IMR-90 (cell line): ENCODE measurements at regions not wholly inside any gene's neighbourhood (a gene's known extent, or its start where the extent isn't known, plus 50 kb on each side); places are given as distances from the start of the nearest gene placed in this dataset.

Source experiments
- ATAC-seq: fragments of 200-7000 bp; cut with Tn5 transposase; 2 replicates; pipeline ENCODE4 v1.9.1; 2020; ENCODE audit warnings: low read depth, mild to moderate bottlenecking, moderate library complexity
- BruUV-seq: library from RNA; stranded (reverse); fragments of 400-500 nt; replicated peaks from 2 replicates; lab custom pipeline; 2021; lab: Mats Ljungman, UMichigan
- CTCF ChIA-PET: fragments of 300-600 bp; formaldehyde crosslinking; extraction: SDS; loops from one replicate; lab custom pipeline; 2021; ENCODE audit warnings: antibody characterized with exemption; lab: Yijun Ruan, JAX
- POLR2A ChIA-PET: fragments of 300-600 bp; sonication (Branson Sonifier 250); formaldehyde crosslinking; loops from one replicate; lab custom pipeline; 2022; ENCODE audit warnings: antibody characterized with exemption; ENCODE audit not compliant: unreplicated experiment; lab: Charles Lee
- DNase-seq: peaks from one replicate; pipeline ENCODE4 v3.0.0; 2013
- H2AFZ ChIP-seq: replicated peaks from 2 replicates; pipeline ENCODE3; 2013; ENCODE audit warnings: low read length, mild to moderate bottlenecking; ENCODE audit not compliant: poor library complexity
- H2AK5ac ChIP-seq: 2 replicates; pipeline ENCODE4 v1.6.1; 2013; ENCODE audit warnings: low read depth, low read length, inconsistent platforms
- H2AK9ac ChIP-seq: replicated peaks from 2 replicates; pipeline ENCODE3; 2013; ENCODE audit warnings: mild to moderate bottlenecking, low read depth, low read length, moderate library complexity; ENCODE audit not compliant: poor library complexity
- H2BK120ac ChIP-seq: 2 replicates; pipeline ENCODE4 v1.6.1; 2013; ENCODE audit warnings: low read depth, low read length, inconsistent platforms
- H2BK15ac ChIP-seq: 3 replicates; pipeline ENCODE4 v1.6.1; 2013; ENCODE audit warnings: low read depth, low read length, inconsistent platforms
- H2BK20ac ChIP-seq: 2 replicates; pipeline ENCODE4 v1.6.1; 2013; ENCODE audit warnings: low read depth, mild to moderate bottlenecking, inconsistent platforms, low read length, moderate library complexity
- H2BK5ac ChIP-seq: 2 replicates; pipeline ENCODE4 v1.6.1; 2013; ENCODE audit warnings: mild to moderate bottlenecking, low read depth, low read length, inconsistent platforms; ENCODE audit not compliant: poor library complexity, severe bottlenecking
- H3K14ac ChIP-seq: replicated peaks from 2 replicates; pipeline ENCODE4 v1.6.1; 2013; ENCODE audit warnings: low read depth, low read length, inconsistent platforms
- H3K18ac ChIP-seq: 2 replicates; pipeline ENCODE4 v1.6.1; 2013; ENCODE audit warnings: low read depth, low read length, control low read depth
- H3K23ac ChIP-seq: 2 replicates; pipeline ENCODE4 v1.6.1; 2013; ENCODE audit warnings: low read depth, low read length, inconsistent platforms
- H3K27ac ChIP-seq: 2 replicates; pipeline ENCODE4 v1.5.1; 2013; ENCODE audit warnings: mild to moderate bottlenecking, control low read depth, low read length; ENCODE audit not compliant: insufficient read depth
- H3K27me3 ChIP-seq: 2 replicates; pipeline ENCODE4 v1.6.1; 2013; ENCODE audit warnings: low read length; ENCODE audit not compliant: control insufficient read depth, insufficient read depth
- H3K36me3 ChIP-seq: 2 replicates; pipeline ENCODE4 v1.6.1; 2013; ENCODE audit warnings: low read length, mixed read lengths; ENCODE audit not compliant: control insufficient read depth, insufficient read depth
- H3K4ac ChIP-seq: 2 replicates; pipeline ENCODE4 v1.6.1; 2013; ENCODE audit warnings: low read depth, low read length, inconsistent platforms
- H3K4me1 ChIP-seq: 2 replicates; pipeline ENCODE4 v1.6.1; 2013; ENCODE audit warnings: low read length, mixed read lengths; ENCODE audit not compliant: control insufficient read depth, insufficient read depth
- H3K4me2 ChIP-seq: 2 replicates; pipeline ENCODE4 v1.6.1; 2013; ENCODE audit warnings: low read depth, mild to moderate bottlenecking, control low read depth, low read length, moderate library complexity
- H3K4me3 ChIP-seq: 2 replicates; pipeline ENCODE4 v1.5.1; 2013; ENCODE audit warnings: low read depth, mild to moderate bottlenecking, control low read depth, low read length, moderate library complexity; ENCODE audit not compliant: insufficient read depth
- H3K56ac ChIP-seq: 2 replicates; pipeline ENCODE4 v1.6.1; 2013; ENCODE audit warnings: low read length, inconsistent platforms; ENCODE audit not compliant: insufficient read depth; ENCODE audit errors: extremely low read depth
- H3K79me1 ChIP-seq, 2 experiments: 2 replicates each; pipeline ENCODE4 v1.6.1; 2013; ENCODE audit warnings: low read length in 2 of 2, inconsistent platforms in 1 of 2, low read depth in 1 of 2
- H3K9ac ChIP-seq: 2 replicates; pipeline ENCODE4 v1.6.1; 2013; ENCODE audit warnings: low read depth, low read length, control low read depth
- H3K9me1 ChIP-seq: 2 replicates; pipeline ENCODE4 v1.6.1; 2013; ENCODE audit warnings: low read length, inconsistent platforms; ENCODE audit not compliant: insufficient read depth
- H3K9me3 ChIP-seq: 2 replicates; pipeline ENCODE4 v1.6.1; 2013; ENCODE audit warnings: low read length; ENCODE audit not compliant: control insufficient read depth, insufficient read depth
- H4K20me1 ChIP-seq: 2 replicates; pipeline ENCODE4 v1.6.1; 2013; ENCODE audit warnings: low read length, inconsistent platforms; ENCODE audit not compliant: insufficient read depth
- H4K5ac ChIP-seq: 2 replicates; pipeline ENCODE4 v1.6.1; 2013; ENCODE audit warnings: mild to moderate bottlenecking, low read depth, low read length, control low read depth
- H4K8ac ChIP-seq, 2 experiments: 2 replicates each; pipeline ENCODE4 v1.6.1; 2013; ENCODE audit warnings: low read depth in 2 of 2, low read length in 2 of 2, control low read depth in 1 of 2, inconsistent platforms in 1 of 2
- H4K91ac ChIP-seq: 2 replicates; pipeline ENCODE4 v1.6.1; 2013; ENCODE audit warnings: low read depth, low read length, inconsistent platforms; ENCODE audit not compliant: insufficient read depth
- CEBPB ChIP-seq: IDR thresholded peaks from 2 replicates; pipeline ENCODE4 v1.6.1; 2012; ENCODE audit warnings: low read depth, low read length, improper control_type of control experiment
- MAFK ChIP-seq: IDR thresholded peaks from 2 replicates; pipeline ENCODE4 v1.6.1; 2012; ENCODE audit warnings: low read depth, low read length, improper control_type of control experiment
- MAZ ChIP-seq: IDR thresholded peaks from 2 replicates; pipeline ENCODE4 v1.6.1; 2012; ENCODE audit warnings: low read depth, mild to moderate bottlenecking, low read length, improper control_type of control experiment, moderate library complexity, borderline replicate concordance
- MXI1 ChIP-seq: IDR thresholded peaks from 2 replicates; pipeline ENCODE4 v1.6.1; 2012; ENCODE audit warnings: low read depth, mild to moderate bottlenecking, low read length, moderate library complexity, borderline replicate concordance
- NFE2L2 ChIP-seq: fragments of 150-350 bp; IDR thresholded peaks from 2 replicates; pipeline ENCODE4 v1.6.1; 2016; ENCODE audit warnings: low read depth, mild to moderate bottlenecking, low read length
- RCOR1 ChIP-seq: IDR thresholded peaks from 2 replicates; pipeline ENCODE4 v1.6.1; 2012; ENCODE audit warnings: mild to moderate bottlenecking, low read length, improper control_type of control experiment; ENCODE audit not compliant: insufficient replicate concordance
- RFX5 ChIP-seq: IDR thresholded peaks from 2 replicates; pipeline ENCODE4 v1.8.0; 2012; ENCODE audit warnings: low read depth, mild to moderate bottlenecking, low read length, moderate library complexity
- WGBS, 2 experiments: methylation state at CpG; one replicate each; pipeline versions ENCODE4 v1.1.5 to v1.1.7; 2013; ENCODE audit warnings: missing lambda C conversion rate in 2 of 2; ENCODE audit not compliant: insufficient read length in 1 of 2; ENCODE audit errors: extremely low coverage in 2 of 2; 5-methylcytosine and 5-hydroxymethylcytosine counted together
- dilution Hi-C: fragments of 300-500 bp; cut with HindIII; formaldehyde crosslinking; loops from one replicate; pipeline ENCODE4 v1.14.3; 2018; ENCODE audit warnings: low sequenced_read_pairs; ENCODE audit not compliant: unreplicated experiment
- in situ Hi-C: fragments of 300-500 bp; cut with MboI; formaldehyde crosslinking; loops from 3 replicates; pipeline ENCODE4 v1.14.3; 2019; ENCODE audit warnings: low sequenced_read_pairs, inconsistent platforms, mixed read lengths
- intact Hi-C: fragments of 100-400 bp; cut with micrococcal nuclease; formaldehyde crosslinking; loops from 2 replicates; pipeline ENCODE4 v1.10.0; 2022

DNA sequence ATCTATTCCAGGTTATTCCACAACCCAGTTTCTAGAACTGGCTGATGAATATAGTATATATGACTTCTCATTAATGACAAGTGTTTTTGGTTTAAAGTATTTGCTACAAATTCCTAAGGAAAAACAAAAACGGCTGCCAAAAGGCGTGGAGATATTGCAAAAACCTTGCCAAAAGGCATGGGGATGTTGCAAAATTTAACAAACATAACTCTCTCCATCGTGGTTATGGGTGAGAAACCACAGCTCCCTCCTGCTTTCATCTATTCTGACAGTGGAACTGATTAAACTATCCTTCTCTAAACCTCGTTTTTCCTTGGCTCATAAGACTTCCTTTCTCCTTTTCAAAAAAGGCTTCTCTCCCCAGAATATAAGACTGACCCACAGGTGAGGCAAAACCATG lies 342.0 kb upstream of the PDZRN3 start:
- no peak overlapping the region for H3K23ac ChIP-seq
- no peak overlapping the region for H2AK5ac ChIP-seq
- BruUV-seq: no TSS peak
- H3K9me3 ChIP-seq: no peaks in the 10 kb centered on the region
- H4K91ac ChIP-seq: no peak overlapping the region
- DNase-seq: no peak
- H3K56ac ChIP-seq: no peak overlapping the region
- no peaks in the 10 kb centered on the region for H4K20me1 ChIP-seq
- dilution Hi-C loops: no loop called here
- ChIA-PET POLR2A (no interaction called here), CTCF (interaction anchor here (0.6 to 1.3 kb wide), 2 partner anchors 9 to 53 kb away, joined by 3 to 5 read pairs; no protein-coding TSS in a partner anchor)
- H2BK5ac ChIP-seq: no peak overlapping the region
- H2BK20ac ChIP-seq: no peak overlapping the region
- TF ChIP-seq MXI1 (no peak), MAZ (no peak), RCOR1 (no peak), CEBPB (no peak), RFX5 (no peak), NFE2L2 (no peak), MAFK (no peak)
- no peak overlapping the region for H2BK120ac ChIP-seq
- in situ Hi-C loops: no loop called here
- H2BK15ac ChIP-seq: no peak overlapping the region
- ATAC-seq: no peak
- H3K27me3 ChIP-seq: no peaks in the 10 kb centered on the region
- H3K4me3 ChIP-seq: no peak overlapping the region
- intact Hi-C loops: no loop called here
- H4K5ac ChIP-seq: no peak overlapping the region
- WGBS, 2 experiments: no CpG with 5 or more reads among the region's 4 CpGs
- H3K9ac ChIP-seq: no peak overlapping the region
- no peaks in the 10 kb centered on the region for H3K9me1 ChIP-seq
- no peak overlapping the region for H3K27ac ChIP-seq
- H3K79me1 ChIP-seq: no peaks in the 10 kb centered on the region
- H4K8ac ChIP-seq: no peak overlapping the region
- H3K18ac ChIP-seq: no peak overlapping the region
- no peak overlapping the region for H3K4ac ChIP-seq
- H3K4me2 ChIP-seq: no peak overlapping the region
- no peak overlapping the region for H2AFZ ChIP-seq
- H3K14ac ChIP-seq: no peak overlapping the region
- no peak overlapping the region for H2AK9ac ChIP-seq
- no peaks in the 10 kb centered on the region for H3K36me3 ChIP-seq
- H3K4me1 ChIP-seq: no peaks in the 10 kb centered on the region
